Hematopoietic multipotent progenitor cell treated with erythropoietin and hydrocortisone succinate and interleukin-3 and kit ligand, for 6 days (in vitro differentiated cells): ENCODE measurements at regions not wholly inside any gene's neighbourhood (a gene's known extent, or its start where the extent isn't known, plus 50 kb on each side); places are given as distances from the start of the nearest gene placed in this dataset.
A peak's percentile ranks its signal among the peaks of the same experiment; 100 is the strongest.

Source experiments
- DNase-seq: peaks from one replicate; pipeline ENCODE4 v3.0.0-alpha.2; 2015

DNA sequence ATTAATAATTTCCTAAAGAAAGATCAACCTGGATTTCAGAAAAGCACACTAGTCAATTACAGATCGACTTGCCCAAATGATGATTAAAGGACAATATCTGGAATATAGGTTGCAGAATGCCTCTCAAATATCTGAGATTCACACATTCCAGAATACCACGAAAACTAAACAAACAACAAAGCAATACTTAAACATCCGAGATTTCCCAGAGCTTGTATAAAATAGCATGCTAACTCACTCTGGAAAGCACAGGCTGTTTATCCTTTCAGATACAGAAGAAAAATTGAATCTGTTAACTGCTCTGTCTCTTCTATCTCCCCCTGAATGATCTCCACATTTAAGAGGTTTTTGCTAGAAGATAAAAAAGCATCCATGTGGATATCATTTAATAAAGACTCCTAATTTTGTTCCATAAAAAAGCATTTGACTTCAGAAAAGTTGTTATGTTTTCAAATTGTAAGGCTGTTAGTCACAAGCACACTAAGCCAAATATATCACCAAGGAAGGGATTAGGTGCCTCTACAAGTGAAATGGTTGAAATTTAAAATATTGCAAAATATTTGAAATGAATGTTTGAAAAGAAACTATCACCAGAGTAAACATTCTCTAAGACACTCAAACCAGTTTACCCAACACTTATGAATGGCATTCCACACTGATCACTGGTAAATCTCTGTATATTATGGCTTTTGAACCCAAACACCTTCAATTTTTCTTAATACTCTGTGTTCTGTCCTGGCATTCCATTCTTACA lies 865.1 kb upstream of the ADAMTS5 start:
- DNase-seq, result no peak

DNA sequence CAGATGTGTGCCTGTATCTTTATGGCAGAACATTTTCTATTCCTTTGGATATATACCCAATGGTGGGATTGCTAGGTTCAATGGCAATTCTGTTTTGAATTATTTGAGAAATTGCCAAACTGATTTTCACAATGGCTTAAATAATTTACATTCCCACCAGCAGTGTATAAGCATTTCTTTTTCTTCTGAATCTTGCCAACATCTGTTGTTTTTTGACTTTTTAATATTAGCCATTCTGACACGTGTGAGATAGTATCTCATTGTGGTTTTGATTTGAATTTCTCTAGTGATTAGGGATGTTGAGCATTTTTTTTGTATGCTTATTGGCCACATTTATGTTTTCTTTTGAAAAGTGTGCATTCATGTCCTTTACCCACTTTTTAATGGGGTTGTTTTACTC lies 864.3 kb upstream of the ADAMTS5 start:
- DNase-seq, result no peak

DNA sequence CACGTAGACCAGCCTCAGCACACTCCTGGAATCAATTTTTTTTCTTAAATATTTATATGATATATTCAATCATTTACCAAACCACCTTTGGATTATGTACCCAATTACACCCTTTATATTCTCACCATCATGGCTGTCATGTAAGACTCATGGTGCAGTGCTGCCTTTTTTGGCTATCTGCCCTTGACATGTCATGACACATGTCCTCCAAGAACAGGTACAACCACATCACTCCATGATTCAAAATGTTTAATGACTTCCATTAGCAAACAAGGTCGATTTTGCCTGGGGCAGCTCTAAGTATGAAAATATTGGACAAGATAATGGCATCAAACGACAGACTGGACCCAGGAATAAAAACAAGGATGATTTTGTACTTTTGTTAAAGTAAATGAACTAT lies 861.1 kb upstream of the ADAMTS5 start:
- no peak for DNase-seq

DNA sequence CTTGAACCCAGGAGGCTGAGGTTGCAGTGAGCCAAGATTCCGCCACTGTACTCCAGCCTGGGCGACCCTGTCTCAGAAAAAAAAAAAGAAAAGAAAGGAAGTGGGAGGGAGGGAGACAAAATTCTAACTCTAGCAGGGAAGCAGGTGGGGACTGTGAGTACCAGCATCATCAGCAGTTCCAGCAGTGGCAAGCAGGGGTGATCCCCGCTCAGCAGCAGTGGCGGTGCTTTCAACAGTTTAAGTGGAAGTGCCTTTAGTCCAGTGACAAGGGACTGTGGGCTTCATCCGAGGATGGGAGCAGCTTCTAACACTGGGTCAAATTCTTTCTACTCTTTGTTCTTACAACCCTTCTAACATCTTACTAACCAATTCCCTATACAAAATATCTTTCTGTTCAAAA lies 858.1 kb upstream of the ADAMTS5 start:
- no peak for DNase-seq

DNA sequence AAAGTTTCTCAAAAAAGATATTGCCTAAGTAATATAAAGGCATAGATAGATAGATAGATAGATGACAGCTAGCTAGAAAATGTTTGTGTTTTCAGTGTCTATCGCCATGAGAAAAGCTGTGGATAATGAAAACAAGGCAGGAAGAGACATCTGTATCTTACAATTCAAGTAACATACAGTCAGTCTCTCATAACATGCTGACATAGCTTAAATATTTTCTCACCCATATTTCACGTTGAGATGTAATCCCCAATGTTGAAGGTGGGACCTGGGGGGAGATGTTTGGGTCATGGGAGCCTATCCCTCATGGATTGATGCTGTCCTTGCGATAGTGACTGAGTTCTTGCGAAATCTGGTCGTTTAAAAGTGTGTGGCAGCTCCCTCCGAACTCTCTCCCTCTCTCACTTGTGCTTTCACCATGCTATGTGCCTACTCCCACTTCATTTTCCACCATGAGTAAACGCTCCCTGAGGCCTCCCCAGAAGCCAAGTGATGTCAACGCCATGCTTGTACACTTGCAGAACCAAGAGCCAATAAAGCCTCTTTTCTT lies 856.8 kb upstream of the ADAMTS5 start:
- no peak for DNase-seq

DNA sequence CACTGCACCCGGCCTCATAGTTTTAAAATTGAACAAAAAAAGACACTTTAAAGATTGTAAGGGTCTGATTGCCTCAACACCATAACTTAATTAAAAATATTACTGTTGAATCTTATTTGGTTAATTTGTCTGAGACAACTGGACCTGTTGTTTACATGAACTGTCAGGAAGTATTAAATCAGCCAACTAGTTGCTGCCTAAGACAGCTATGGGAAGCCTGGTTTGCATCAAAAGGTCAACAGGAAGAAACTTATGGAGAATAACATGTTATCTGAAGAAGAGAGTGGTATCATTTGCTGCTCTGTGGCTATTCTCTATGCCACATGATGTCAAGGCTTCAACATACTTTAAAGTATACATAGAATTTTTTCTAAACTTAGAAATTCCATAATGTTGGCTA lies 853.5 kb upstream of the ADAMTS5 start:
- no peak for DNase-seq

DNA sequence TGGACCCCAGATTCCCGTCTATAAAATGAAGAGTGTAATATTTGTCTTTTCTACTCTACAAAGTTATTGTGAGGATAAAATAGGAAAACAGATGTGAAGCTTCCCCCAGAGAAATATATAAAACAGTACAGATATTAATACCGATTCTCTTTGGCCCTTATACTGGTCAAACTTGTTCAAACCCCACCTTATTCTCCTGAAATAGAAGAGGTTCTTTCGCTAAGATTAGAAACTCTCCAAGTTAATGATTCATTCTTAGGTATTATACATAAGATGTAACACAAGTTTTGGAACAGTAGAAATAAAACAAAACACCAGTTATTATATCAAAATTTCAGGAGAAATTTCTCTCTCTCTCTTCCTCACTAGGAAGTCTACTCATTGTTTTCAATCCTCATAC lies 852.4 kb upstream of the ADAMTS5 start:
- no peak for DNase-seq

DNA sequence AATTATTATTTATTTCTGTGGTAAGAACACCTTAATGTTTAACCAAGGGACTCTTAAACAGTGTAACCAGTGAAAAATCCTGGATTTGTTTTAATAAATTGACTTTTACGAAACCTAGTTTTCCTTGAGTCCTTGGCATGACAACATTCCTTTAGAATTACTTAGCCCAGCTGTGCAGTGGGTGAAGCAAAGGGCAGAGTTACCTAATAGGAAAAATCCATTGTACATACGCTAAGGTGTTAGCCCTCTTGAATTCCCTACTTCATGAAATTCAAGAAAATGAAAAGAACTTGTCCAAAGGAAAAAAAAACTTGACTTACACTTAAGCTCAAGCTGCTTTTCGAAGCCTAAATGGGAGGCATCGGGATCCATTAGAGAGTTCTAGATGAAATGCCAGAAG lies 852.0 kb upstream of the ADAMTS5 start:
- no peak for DNase-seq

DNA sequence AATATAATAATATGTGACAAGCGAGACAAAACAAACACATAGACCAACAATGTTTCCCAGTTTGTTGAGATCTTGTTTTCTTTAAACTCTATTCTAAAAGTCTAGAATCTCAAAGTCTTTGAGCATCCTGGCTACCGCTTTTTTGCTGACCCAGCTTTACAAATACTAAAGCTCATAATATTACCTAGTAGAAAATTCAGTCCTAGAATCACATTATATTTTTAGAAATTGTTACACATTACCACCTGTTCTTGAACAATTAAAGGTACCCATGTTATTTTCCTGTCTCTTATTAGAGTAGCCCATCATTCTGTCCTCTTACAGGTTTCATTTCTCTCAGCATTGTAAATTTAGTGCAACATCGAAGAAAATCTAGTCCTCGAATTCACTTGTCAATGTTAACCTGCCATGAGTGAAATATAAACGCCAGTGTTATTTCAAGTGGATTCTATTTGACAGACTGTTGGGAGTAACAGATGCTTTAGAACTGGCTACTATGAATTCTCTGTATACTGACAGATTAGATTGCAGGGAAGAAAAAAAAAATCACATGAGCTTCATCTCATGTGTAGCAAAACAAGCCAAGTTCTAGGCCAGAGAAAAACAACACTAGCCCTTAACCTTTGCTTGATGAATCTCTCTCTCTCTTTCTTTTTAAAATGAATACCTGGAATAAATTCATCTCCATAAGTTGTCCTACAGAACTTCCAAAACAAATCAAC lies 851.2 kb upstream of the ADAMTS5 start:
- no peak for DNase-seq

DNA sequence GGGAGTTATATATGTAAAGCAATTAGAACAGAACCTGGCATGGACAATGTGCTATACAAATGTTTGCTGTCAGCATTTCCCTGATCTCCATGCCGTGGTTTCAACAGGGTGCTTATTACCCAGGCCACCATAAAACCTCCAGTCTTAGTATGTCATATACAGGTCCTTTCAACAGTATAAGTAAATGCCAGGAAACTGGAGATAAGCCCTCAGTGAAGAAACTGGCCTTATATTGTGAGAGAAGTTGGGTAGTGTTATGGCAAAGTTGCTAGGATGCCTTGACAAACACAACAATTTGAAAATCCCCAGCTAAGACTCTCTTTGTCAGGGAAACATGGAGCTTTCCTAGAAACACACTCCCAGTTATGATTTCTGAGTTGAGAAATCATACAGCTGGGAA lies 850.2 kb upstream of the ADAMTS5 start:
- no peak for DNase-seq

DNA sequence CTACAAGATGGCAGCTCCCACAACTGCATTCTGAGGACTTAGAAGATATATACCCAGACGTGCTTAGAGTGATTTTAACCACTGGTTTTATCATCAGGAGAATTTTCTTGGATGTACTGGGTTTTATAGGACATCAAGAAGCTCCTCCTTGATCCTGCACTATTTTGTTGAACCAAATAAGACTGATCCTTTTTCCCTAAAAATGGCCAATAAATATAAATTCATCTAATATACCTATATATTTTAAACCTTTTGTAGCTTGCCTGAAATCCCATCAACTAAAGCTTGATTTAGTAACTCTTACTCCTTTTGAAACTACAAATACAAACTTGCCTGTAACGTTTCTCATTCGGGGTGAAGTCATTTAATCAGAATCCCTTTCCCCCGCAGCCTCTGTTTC lies 849.4 kb upstream of the ADAMTS5 start:
- DNase-seq, result no peak

DNA sequence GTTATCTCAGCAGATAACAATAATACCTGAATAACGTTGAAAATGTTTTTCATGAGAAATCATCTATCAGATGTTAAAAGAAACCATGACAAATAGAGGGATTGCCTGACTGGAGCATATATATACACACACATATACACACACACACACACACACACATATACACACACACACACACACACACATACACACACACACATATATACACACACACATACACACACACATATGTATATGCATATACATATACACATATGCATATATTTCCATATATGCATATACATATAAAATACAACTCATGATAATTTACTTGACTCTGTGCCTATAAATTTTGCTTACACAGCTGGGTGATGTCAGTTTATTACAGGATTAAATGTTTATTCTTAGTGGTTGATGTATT lies 847.3 kb upstream of the ADAMTS5 start:
- no peak for DNase-seq

DNA sequence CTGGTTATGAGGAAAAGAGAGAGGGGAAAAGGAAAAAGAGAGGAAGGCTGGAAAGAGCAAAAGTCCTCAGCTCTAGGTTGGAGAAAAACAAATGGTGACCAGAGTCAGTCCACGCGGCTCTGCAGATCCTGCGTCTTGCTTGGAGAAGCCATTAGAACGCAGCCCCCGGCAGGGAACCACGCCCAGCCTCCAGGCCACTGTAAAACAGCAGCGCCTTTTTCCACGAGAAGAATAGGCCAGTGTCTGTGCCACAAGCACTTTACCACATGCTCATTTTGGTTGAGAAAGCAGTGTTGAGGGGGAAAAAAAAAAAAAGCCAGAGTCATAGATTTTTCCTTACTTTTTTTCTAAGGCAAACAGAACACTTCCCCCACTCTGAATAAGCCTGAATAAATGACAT lies 846.9 kb upstream of the ADAMTS5 start:
- no peak for DNase-seq

DNA sequence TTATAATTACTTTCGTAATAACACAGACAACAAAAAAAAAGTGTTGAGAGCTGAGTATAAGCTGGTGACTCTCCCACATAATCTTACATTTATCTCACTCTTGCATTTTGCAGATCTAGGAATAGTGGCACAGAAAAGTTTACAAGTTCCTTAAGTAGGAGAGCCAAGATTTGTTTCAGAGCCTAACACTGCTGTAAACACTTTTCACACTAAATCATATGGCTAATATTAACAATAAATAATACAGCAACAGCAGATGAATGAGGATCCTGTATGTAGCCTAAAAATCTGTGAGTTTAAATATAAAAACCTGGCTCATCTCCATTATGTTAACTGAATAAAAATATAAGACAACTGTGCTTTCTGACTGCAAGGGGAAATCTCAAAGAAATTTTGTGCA lies 846.5 kb upstream of the ADAMTS5 start:
- no peak for DNase-seq

DNA sequence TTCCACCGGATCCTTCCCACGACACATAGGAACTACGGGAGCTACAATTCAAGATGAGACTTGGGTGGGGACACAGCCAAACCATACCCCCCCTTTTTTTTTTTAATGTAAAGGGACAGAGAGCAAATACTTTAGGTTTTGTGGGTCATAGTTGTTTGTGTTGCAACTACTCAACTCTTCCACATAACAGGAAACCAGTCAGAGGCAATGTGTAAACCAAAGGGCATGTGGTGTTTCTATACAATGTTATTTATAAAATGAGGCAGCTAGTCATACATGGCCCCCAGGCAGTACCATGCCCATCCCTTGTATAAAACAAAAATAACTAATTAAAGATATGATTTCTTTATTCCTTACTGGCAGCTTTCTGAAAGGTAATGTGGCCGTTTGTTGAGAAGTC lies 845.4 kb upstream of the ADAMTS5 start:
- no peak for DNase-seq

DNA sequence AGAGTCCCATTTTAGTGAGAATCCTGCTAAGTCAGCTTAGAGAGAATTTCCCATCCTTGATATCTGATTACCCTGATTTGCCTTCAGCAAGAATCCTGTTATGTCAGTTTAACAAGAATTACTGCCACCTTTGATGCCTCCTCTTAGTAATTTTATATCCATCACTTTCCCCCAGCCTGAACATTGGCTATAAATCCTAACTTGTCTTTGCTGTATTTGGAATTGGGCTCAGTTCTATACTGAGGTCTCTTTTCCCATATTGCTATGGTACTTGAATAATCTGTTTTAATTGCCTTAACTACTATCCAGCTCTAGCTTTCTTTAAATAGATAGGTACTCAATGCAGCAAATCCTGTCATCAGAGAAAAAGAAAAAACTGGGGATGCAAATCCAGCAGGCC lies 842.0 kb upstream of the ADAMTS5 start:
- no peak for DNase-seq

DNA sequence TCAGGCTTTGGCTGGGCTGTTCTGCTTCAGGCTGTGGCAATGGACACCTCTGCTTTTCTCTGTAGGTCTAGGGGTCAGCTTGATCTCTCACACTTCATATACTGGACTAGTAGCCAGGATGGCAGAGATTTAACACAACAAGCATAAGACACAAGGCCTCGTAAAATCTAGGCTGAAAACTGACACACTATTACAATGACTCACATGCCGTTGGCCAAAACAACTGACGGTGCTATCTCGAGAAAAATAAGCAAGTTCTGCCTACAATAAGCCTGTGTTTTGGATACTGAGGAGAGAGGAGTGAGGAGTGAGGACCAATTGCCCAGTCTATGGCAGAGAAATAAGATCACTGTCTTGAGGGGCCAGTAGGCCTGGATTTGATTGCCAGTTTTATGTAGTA lies 840.7 kb upstream of the ADAMTS5 start:
- no peak for DNase-seq

DNA sequence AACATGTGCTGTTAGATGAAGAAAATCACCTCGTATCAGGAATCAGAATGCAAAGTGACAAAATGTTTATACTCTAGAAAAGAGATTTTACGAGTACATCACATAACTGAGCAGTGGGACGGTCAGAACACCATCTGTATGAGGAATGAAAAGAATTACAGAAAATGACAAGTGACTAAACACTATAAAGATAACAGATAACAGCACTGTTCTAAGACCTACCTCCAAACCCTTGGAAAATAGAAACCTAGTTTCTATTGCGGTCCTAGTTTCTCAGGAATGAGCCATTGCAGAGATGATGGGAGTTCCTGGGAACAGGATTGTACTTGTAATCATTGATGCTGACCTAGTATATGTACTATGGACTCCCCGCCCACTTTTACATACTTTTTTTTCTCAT lies 839.4 kb upstream of the ADAMTS5 start:
- DNase-seq, result no peak

DNA sequence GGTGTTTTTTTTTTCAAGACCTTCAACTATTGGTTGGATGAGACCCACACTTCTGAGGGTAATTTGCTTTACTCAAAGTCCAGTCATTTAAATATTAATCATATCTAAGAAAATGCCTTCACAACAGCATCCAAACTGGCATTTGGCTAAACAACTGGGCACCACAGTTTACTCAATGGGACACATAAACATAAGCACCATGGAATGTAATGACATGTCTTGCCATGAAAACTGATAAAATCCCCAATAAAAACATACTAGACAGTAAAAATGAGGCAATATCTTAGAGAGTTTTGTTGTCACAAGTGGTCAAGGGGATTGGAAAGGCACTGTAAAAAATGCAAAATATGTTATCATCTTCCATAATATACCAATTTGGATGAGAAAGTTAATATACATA lies 838.8 kb upstream of the ADAMTS5 start:
- DNase-seq, result no peak

DNA sequence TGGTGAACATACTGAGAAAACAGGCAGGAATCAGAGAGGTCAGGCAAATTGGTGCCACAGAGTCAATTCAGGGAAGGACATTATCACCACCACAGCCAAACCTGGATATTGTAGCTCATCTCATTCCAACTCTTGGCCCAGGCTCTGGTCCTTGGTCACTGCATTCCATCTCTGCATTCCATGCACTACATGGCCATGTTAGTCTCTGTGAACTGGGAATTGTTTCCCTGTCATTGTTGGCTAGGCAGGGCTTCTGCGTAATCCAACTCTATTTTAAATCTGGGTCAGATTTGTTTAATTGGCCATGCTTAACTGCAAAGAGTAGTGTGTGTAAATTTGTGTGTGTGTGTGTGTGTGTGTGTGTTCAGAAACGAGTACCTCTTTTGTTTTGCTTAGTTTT lies 837.6 kb upstream of the ADAMTS5 start:
- DNase-seq, result no peak

DNA sequence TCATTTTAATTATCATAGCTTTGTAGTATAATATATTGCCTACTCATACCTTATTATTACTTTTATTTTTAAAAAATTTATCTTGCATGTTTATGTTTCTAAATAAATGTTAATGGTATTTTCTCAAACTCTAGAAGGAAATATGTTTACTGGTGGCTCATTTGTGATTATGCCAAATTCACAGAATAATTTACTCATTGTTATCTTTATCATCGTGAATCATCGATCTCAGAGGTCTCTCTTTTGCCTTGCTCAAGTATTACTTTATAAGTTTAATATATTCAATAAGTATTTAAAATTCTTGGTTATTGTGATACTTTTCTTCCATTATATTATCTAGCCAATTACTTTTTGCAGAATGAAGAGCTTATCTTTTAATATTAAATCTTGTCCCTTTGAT lies 836.7 kb upstream of the ADAMTS5 start:
- DNase-seq, result no peak

DNA sequence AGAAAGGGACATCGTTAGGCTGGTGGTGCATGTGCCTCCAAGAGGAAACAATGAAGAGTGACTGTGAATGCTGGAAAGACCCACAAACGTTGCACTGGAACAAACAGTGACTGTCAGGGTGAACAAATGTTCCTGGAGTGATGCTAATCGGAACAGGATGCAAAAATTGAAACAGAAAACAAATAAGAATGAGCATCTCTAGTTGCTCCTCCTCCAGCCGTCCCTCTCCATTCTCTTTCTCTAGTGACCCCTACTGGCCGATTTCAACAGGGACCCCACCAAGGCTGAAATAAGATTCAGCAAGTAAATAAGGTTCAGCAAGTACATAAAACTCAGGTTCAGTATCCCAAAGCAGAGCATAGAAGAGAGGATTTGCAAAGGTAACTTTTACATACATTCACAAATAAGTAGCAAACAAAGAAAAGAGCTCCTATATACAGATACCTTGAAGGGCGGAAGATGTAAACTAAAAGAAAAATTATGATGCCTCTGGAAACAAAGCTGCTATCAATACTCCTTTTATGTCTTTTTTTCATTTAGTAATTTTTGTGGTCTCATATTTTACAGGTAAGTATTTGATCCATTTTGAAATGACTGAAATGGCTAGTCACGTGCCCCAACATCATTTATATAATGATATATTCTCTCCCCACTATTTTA lies 836.1 kb upstream of the ADAMTS5 start:
- DNase-seq, result peak; percentile 63

DNA sequence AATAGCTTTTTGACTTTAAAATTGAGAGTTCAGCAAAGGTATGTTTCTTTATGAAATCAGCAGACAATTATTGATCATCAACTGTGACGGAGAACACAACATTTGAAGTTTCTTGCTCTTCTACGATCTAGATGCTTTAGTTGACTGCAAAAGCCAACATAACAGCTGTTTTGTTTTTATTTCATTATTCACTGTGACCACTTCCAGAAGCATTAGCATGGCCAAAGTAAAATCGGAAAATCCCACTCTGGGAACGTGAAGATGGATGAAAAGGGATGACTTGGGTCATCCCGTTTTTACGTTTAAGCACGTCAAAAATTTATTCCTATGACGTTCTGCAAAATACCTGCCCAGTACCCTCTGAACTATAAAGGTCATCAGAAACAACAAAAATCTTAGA lies 833.0 kb upstream of the ADAMTS5 start:
- no peak for DNase-seq

DNA sequence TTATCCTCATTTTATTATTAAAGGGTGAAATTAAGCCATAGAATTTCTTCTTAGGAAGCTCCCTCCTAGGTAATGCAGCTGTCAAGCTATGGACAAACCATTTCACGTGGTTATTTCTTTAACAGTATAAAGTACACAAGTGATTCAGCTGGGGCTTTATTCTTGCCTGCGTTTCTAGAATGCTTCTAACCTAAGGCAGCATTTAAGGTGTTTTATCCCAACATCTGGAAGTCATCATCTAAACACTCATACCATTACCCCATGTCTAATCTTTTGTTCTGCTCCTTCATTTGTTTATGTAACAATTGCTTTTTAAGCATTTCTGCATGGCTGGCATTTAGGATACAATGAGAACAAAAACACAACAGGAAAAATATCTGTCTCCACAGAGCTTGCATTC lies 829.2 kb upstream of the ADAMTS5 start:
- no peak for DNase-seq
